WERI-Rb-1 (cell line): ENCODE measurements at regions not wholly inside any gene's neighbourhood (a gene's known extent, or its start where the extent isn't known, plus 50 kb on each side); places are given as distances from the start of the nearest gene placed in this dataset.

Experiments used
- DNase-seq: peaks from one replicate; pipeline ENCODE4 v3.0.0-alpha.2; 2020
- H3K27ac ChIP-seq: fragments of 250-450 bp; sonication (Bioruptor Pico); 2 replicates; pipeline ENCODE4 v1.5.1; 2020; ENCODE audit warnings: mild to moderate bottlenecking, moderate library complexity
- H3K27me3 ChIP-seq: fragments of 250-450 bp; sonication (Bioruptor Pico); 2 replicates; pipeline ENCODE4 v1.5.1; 2021; ENCODE audit warnings: mild to moderate bottlenecking, low read depth, moderate library complexity; ENCODE audit not compliant: insufficient read depth, severe bottlenecking
- H3K36me3 ChIP-seq: fragments of 250-450 bp; sonication (Bioruptor Pico); 2 replicates; pipeline ENCODE4 v1.5.1; 2020; ENCODE audit warnings: mild to moderate bottlenecking, moderate library complexity
- H3K4me3 ChIP-seq: 2 replicates; pipeline ENCODE4 v1.5.1; 2011; ENCODE audit warnings: low read depth, mild to moderate bottlenecking, control low read depth, low read length
- H3K9me3 ChIP-seq: fragments of 250-450 bp; sonication (Bioruptor Pico); 2 replicates; pipeline ENCODE4 v1.5.1; 2021; ENCODE audit warnings: mild to moderate bottlenecking, moderate library complexity; ENCODE audit not compliant: severe bottlenecking
- CTCF ChIP-seq: IDR thresholded peaks from 2 replicates; pipeline ENCODE4 v1.5.1; 2011; ENCODE audit warnings: low read depth, mild to moderate bottlenecking, control low read depth, inconsistent platforms, low read length

DNA sequence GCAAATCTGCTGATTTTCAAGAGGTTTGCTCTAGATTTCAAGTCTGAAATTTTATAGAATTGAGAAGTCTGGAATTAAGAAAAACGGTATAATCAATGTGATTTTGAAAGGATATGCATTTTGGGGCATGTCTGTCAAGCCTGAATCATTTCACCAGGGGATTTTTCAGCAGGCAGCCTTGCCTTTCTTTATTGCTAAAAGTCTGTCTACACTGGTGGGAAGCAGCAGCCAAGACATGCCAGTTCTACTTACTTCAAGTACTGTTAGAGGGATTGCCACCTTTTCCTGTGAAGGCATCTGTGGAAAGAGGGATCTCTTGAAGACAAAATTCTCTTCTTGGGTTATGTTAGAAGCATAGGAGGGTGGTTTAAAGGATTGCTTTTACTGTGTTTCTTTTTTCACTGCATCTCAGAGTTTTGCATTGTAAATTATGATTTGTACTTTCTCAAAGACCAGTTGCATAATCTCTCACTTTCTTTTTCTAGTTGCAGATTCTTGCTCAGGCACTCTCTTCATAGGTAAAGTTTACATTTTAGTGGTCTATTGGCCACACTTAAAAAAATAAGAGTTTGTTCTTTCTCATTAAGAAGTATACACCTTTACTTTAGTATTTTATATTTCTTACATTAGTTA, 837.0 kb downstream of the GALC start:
- no peak overlapping the region for H3K27ac ChIP-seq
- H3K4me3 ChIP-seq = no peak overlapping the region

GRCh38 chr14:87153901-87154300, 839.1 kb downstream of the GALC start:
- TF ChIP-seq CTCF = no peak
- Histone ChIP-seq H3K4me3 (no peak overlapping the region), H3K9me3 (no peaks in the 10 kb centered on the region), H3K27ac (no peak overlapping the region), H3K27me3 (no peaks in the 10 kb centered on the region), H3K36me3 (no peaks in the 10 kb centered on the region)
- no peak for DNase-seq

More for the DNA sequence above, 837.0 kb downstream of the GALC start:
- no peaks in the 10 kb centered on the region for H3K27me3 ChIP-seq
- H3K9me3 ChIP-seq = no peaks in the 10 kb centered on the region
- no peak for TF ChIP-seq CTCF
- no peak for DNase-seq
- H3K36me3 ChIP-seq = no peaks in the 10 kb centered on the region

- H3K36me3 ChIP-seq = no peaks in the 10 kb centered on the region
- H3K9me3 ChIP-seq = no peaks in the 10 kb centered on the region
- H3K27ac ChIP-seq = no peak overlapping the region
- H3K4me3 ChIP-seq = no peak overlapping the region
- no peak for TF ChIP-seq CTCF
- no peak for DNase-seq
- no peaks in the 10 kb centered on the region for H3K27me3 ChIP-seq
Measured at GRCh38 chr14:87153391-87153790, 839.6 kb downstream of the GALC start.

DNA sequence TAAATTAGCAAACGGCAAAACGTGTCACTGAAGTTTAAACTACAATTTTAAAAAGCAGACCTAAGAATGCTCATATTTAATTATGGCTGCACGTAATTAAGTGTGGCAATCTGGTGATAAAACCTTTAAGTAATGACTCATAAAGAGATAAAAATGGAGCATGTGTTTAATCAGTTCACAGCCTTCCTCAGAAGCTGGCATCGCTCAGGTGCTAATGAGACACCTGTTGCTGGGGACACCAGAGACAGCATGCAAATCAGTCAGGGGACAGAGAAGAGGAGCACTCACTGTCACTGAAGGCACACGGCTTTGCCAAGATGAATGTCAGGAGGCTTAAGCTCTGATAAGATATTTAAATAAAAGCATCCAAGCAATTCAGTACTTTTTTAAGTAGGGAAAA, 840.3 kb downstream of the GALC start:
- Histone ChIP-seq H3K27ac (no peak overlapping the region), H3K4me3 (no peak overlapping the region), H3K9me3 (no peaks in the 10 kb centered on the region), H3K36me3 (no peaks in the 10 kb centered on the region), H3K27me3 (no peaks in the 10 kb centered on the region)
- TF ChIP-seq CTCF = no peak
- DNase-seq = peak; percentile 16

DNA sequence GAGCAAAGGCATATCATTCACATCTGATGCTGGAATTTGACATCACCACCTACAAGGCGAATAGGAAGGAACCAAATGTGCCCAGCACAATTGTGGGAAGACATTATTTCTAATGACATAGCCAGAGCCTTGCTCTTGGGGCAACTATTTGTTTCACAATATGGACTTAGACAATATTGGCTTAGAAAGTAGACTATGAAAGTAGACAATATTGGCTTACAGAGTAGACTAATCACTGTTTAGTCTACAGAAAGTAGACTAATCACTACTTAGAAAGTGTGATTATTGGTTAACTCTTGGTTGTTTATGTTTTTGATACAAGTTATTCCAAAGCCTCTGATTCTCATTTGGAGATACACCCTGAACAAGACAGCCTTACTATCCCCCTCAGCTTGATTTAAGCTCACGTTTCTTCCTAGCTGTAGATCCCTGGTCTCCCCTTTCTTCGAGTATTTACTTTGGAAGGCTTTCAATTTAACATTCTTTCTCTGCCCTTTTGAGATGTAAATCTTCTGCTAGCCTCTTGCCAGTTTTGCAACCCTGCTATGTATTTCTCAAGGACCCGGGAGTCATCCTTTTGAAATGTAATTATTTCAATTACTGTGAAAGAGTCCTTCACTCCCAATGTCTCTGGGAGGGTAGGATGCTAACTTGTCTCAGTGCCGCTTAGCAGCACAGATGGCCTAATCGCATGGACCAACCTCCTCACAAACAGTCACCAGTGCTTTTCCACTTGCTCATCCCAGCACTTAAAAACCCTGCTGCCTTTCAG, 843.2 kb downstream of the GALC start:
- Histone ChIP-seq H3K36me3 (no peaks in the 10 kb centered on the region), H3K9me3 (no peaks in the 10 kb centered on the region), H3K27me3 (no peaks in the 10 kb centered on the region), H3K4me3 (no peak overlapping the region), H3K27ac (no peak overlapping the region)
- DNase-seq = no peak
- no peak for TF ChIP-seq CTCF
